T-cell (primary cell): ENCODE measurements at regions not wholly inside any gene's neighbourhood (a gene's known extent, or its start where the extent isn't known, plus 50 kb on each side); places are given as distances from the start of the nearest gene placed in this dataset.

Source experiments
- ATAC-seq, 4 experiments: fragments of 200-7000 bp in 3 of 4; fragments of 150-1000 bp in 1 of 4; cut with Tn5 transposase; replicated peaks in 1 of 4; 1 replicate in 3 of 4; 2 replicates in 1 of 4; pipeline ENCODE4 v1.10.0; 2021; ENCODE audit warnings: moderate library complexity in 3 of 4, mild to moderate bottlenecking in 2 of 4, moderate number of reproducible peaks in 1 of 4
- CTCF ChIA-PET, 2 donors: fragments of 300-600 bp; sonication (Branson Sonifier 250); formaldehyde crosslinking; loops; one replicate each; lab custom pipeline; 2022; ENCODE audit warnings: antibody characterized with exemption in 2 of 2; lab: Charles Lee
- POLR2A ChIA-PET, 2 donors: fragments of 300-600 bp; sonication (Branson Sonifier 250); formaldehyde crosslinking; loops; one replicate each; lab custom pipeline; 2022; ENCODE audit warnings: antibody characterized with exemption in 2 of 2; lab: Charles Lee
- DNase-seq, 35 experiments: peaks; one replicate each; pipeline versions ENCODE4 v3.0.0 to v3.0.0-alpha.2; 2013 to 2023
- H3K27ac ChIP-seq: one replicate; pipeline ENCODE4 v1.5.1; 2013; ENCODE audit warnings: low read length
- H3K27me3 ChIP-seq, 2 experiments: replicated peaks in 1 of 2; 1 replicate in 1 of 2; 2 replicates in 1 of 2; pipeline versions ENCODE4 v1.6.1 to v1.7.0; 2013; ENCODE audit warnings: low read length in 1 of 2, mixed read lengths in 1 of 2; ENCODE audit not compliant: control insufficient read depth in 2 of 2, insufficient read depth in 2 of 2; ENCODE audit errors: extremely low read depth in 1 of 2
- H3K36me3 ChIP-seq, 2 donors: 1 replicate in 1 of 2; 2 replicates in 1 of 2; pipeline versions ENCODE4 v1.6.1 to v1.7.0; 2013; ENCODE audit warnings: low read length in 1 of 2; ENCODE audit not compliant: control insufficient read depth in 2 of 2, insufficient read depth in 1 of 2; ENCODE audit errors: extremely low read depth in 1 of 2
- H3K4me1 ChIP-seq, 2 experiments: 1 replicate in 1 of 2; 2 replicates in 1 of 2; pipeline versions ENCODE4 v1.6.1 to v1.7.0; 2013; ENCODE audit warnings: low read length in 2 of 2, mixed read lengths in 1 of 2; ENCODE audit not compliant: insufficient read depth in 2 of 2, control insufficient read depth in 1 of 2; ENCODE audit errors: extremely low read depth in 1 of 2
- H3K4me3 ChIP-seq, 2 donors: 1 replicate in 1 of 2; 2 replicates in 1 of 2; pipeline versions ENCODE4 v1.5.1 to v1.7.0; 2013; ENCODE audit warnings: mild to moderate bottlenecking in 2 of 2, low read length in 1 of 2, moderate library complexity in 1 of 2; ENCODE audit not compliant: control insufficient read depth in 1 of 2; ENCODE audit errors: extremely low read depth in 1 of 2
- H3K9me3 ChIP-seq: 2 replicates; pipeline ENCODE4 v1.7.0; 2013
- H3K27ac Mint-ChIP-seq, 2 donors: one replicate each; pipeline ENCODE4 v1.8.0; 2020 to 2021; ENCODE audit warnings: mild to moderate bottlenecking in 2 of 2, mixed read lengths in 2 of 2
- H3K27me3 Mint-ChIP-seq, 2 donors: one replicate each; pipeline ENCODE4 v1.8.0; 2021 to 2022; ENCODE audit warnings: mixed read lengths in 2 of 2
- H3K36me3 Mint-ChIP-seq: one replicate; pipeline ENCODE4 v1.8.0; 2021; ENCODE audit warnings: mixed read lengths
- H3K4me1 Mint-ChIP-seq, 3 donors: one replicate each; pipeline ENCODE4 v1.8.0; 2020 to 2022; ENCODE audit warnings: mixed read lengths in 3 of 3, mild to moderate bottlenecking in 1 of 3
- H3K4me3 Mint-ChIP-seq, 3 donors: one replicate each; pipeline ENCODE4 v1.8.0; 2020 to 2022; ENCODE audit warnings: mild to moderate bottlenecking in 3 of 3, mixed read lengths in 3 of 3, moderate library complexity in 3 of 3
- H3K9me3 Mint-ChIP-seq, 3 donors: one replicate each; pipeline ENCODE4 v1.8.0; 2020 to 2022; ENCODE audit warnings: mixed read lengths in 3 of 3
- whole genome bisulfite sequencing: methylation state at CpG from one replicate; pipeline ENCODE4 v1.1.5; 2013; ENCODE audit warnings: missing lambda C conversion rate; ENCODE audit not compliant: insufficient coverage; 5-methylcytosine and 5-hydroxymethylcytosine counted together

DNA sequence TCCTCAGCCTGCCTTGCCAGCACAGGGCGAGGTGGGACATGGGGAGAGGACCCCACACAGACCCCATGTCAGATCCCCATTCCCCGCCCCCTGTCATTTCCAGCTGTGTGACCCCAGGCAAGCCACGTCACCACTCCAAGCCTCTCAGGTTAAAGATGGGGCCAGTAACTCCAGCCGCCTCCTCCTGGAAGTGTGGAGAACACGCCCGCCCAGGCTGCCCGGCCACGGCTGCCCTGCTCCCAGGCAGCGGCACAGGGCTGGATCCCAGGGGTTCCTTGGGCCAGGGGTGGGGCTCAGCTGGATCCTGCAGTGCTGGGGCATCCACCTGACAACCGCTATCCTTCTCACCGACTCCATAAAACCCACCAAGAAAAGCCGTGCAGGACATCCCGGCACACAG lies 86.1 kb downstream of the PDGFA start:
- DNase-seq (no peak), ATAC-seq (no peak)
- H3K36me3 ChIP-seq = no peaks in the 10 kb centered on the region
- Mint-ChIP-seq H3K27me3 (no peaks in the 10 kb centered on the region), H3K27ac (no peak overlapping the region), H3K36me3 (no peaks in the 10 kb centered on the region), H3K4me3 (no peak overlapping the region), H3K9me3 (no peaks in the 10 kb centered on the region), H3K4me1 (peaks cover 0 to 4% (median 0%) of the 10 kb centered on the region in 3 donors)
- no peak overlapping the region for H3K27ac ChIP-seq
- whole genome bisulfite sequencing = 86% methylated on average over 8 of the region's 13 CpGs
- peaks cover 0 to 9% of the 10 kb centered on the region in 2 experiments for H3K4me1 ChIP-seq
- peaks cover 0 to 19% of the 10 kb centered on the region in 2 experiments for H3K27me3 ChIP-seq
- CTCF ChIA-PET = no interaction called here
- POLR2A ChIA-PET = no interaction called here
- no peaks in the 10 kb centered on the region for H3K9me3 ChIP-seq
- H3K4me3 ChIP-seq = no peak overlapping the region

DNA sequence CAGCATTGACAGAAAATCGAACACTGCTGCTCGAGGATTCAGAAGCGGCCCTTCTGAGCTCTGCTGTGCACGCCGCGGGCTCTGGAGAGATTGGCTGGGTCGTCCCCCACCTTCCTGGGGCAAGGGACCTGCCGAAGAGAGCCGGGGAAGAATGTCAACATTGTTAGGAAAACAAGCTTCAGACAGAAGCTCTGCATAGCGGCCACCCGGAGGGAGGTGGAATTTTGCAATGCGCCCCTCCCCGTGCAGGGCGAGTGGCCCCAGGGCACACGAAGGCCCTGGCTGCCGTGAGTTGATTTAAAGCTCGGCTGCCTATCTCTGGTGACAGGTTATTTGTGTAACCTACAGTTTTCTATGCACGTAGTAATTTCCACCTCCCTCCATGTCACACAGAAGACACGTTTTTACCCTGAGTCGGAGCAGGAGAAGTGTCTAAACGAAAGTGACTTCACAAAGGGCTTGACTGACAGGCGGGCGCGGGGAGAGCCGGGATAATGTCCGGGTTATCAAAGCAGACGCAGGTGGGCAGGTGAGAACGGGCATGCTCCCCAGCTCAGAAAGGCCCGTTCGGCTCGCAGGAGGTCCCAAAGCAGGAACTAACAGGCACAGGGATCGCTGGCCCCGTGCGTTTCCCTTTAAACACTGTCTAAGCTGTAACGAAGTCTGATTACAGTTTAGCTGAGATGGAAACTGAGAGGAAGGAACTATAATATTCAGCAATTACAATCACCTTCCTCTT lies 84.6 kb downstream of the PDGFA start:
- Histone ChIP-seq H3K27ac (no peak overlapping the region), H3K36me3 (no peaks in the 10 kb centered on the region), H3K4me1 (peaks cover 0 to 9% of the 10 kb centered on the region in 2 experiments), H3K4me3 (peak overlapping the region in 1 of 2 donors; percentile 2), H3K9me3 (no peaks in the 10 kb centered on the region), H3K27me3 (peaks cover 0 to 19% of the 10 kb centered on the region in 2 experiments)
- peak in 2 of 35 experiments; percentile 17 for DNase-seq
- Mint-ChIP-seq H3K36me3 (no peaks in the 10 kb centered on the region), H3K4me1 (peaks cover 0 to 4% (median 0%) of the 10 kb centered on the region in 3 donors), H3K27ac (peak overlapping the region in 1 of 2 donors; percentile 48), H3K27me3 (no peaks in the 10 kb centered on the region), H3K9me3 (no peaks in the 10 kb centered on the region), H3K4me3 (peak overlapping the region in 2 of 3 donors; percentile 60 to 65)
- no peak for ATAC-seq
- 58% methylated on average over 25 of the region's 35 CpGs for WGBS
- POLR2A ChIA-PET = no interaction called here
- CTCF ChIA-PET = no interaction called here

GRCh38 chr7:435630-436366 lies 83.8 kb downstream of the PDGFA start:
- no peaks in the 10 kb centered on the region for H3K36me3 ChIP-seq
- H3K27ac Mint-ChIP-seq = no peak overlapping the region
- H3K36me3 Mint-ChIP-seq = no peaks in the 10 kb centered on the region
- ATAC-seq = no peak
- peaks cover 0 to 9% of the 10 kb centered on the region in 2 experiments for H3K4me1 ChIP-seq
- H3K27me3 ChIP-seq = peaks cover 0 to 19% of the 10 kb centered on the region in 2 experiments
- DNase-seq = no peak
- H3K4me3 ChIP-seq = no peak overlapping the region
- CTCF ChIA-PET = no interaction called here
- POLR2A ChIA-PET = no interaction called here
- no peaks in the 10 kb centered on the region for H3K9me3 Mint-ChIP-seq
- H3K9me3 ChIP-seq = no peaks in the 10 kb centered on the region
- peaks cover 0 to 4% (median 0%) of the 10 kb centered on the region in 3 donors for H3K4me1 Mint-ChIP-seq
- WGBS = 87% methylated on average over 24 of the region's 28 CpGs
- no peaks in the 10 kb centered on the region for H3K27me3 Mint-ChIP-seq
- H3K27ac ChIP-seq = no peak overlapping the region
- peak overlapping the region in 1 of 3 donors; percentile 65 for H3K4me3 Mint-ChIP-seq

- Histone ChIP-seq H3K4me1 (peaks cover 0 to 9% of the 10 kb centered on the region in 2 experiments), H3K27me3 (peaks cover 0 to 19% of the 10 kb centered on the region in 2 experiments), H3K36me3 (no peaks in the 10 kb centered on the region), H3K9me3 (no peaks in the 10 kb centered on the region), H3K27ac (no peak overlapping the region), H3K4me3 (no peak overlapping the region)
- POLR2A ChIA-PET = no interaction called here
- no peaks in the 10 kb centered on the region for H3K27me3 Mint-ChIP-seq
- ATAC-seq = no peak
- 77% methylated on average over 23 of the region's 33 CpGs for WGBS
- H3K36me3 Mint-ChIP-seq = no peaks in the 10 kb centered on the region
- DNase-seq = no peak
- no peaks in the 10 kb centered on the region for H3K9me3 Mint-ChIP-seq
- CTCF ChIA-PET = no interaction called here
- H3K27ac Mint-ChIP-seq = no peak overlapping the region
- H3K4me3 Mint-ChIP-seq = no peak overlapping the region
- peaks cover 0 to 4% (median 0%) of the 10 kb centered on the region in 3 donors for H3K4me1 Mint-ChIP-seq
Measured at GRCh38 chr7:436367-437128, 83.1 kb downstream of the PDGFA start.

GRCh38 chr7:437329-438251 lies 82.1 kb downstream of the PDGFA start:
- ATAC-seq (no peak), DNase-seq (no peak)
- ChIA-PET CTCF (no interaction called here), POLR2A (no interaction called here)
- H3K27me3 Mint-ChIP-seq = no peaks in the 10 kb centered on the region
- no peaks in the 10 kb centered on the region for H3K36me3 Mint-ChIP-seq
- Histone ChIP-seq H3K27me3 (peaks cover 0 to 18% of the 10 kb centered on the region in 2 experiments), H3K27ac (no peak overlapping the region), H3K4me1 (peaks cover 0 to 9% of the 10 kb centered on the region in 2 experiments), H3K4me3 (no peak overlapping the region), H3K9me3 (no peaks in the 10 kb centered on the region), H3K36me3 (no peaks in the 10 kb centered on the region)
- H3K4me1 Mint-ChIP-seq = peaks cover 0 to 4% (median 0%) of the 10 kb centered on the region in 3 donors
- WGBS = 86% methylated on average over 36 of the region's 43 CpGs
- no peaks in the 10 kb centered on the region for H3K9me3 Mint-ChIP-seq
- no peak overlapping the region for H3K27ac Mint-ChIP-seq
- H3K4me3 Mint-ChIP-seq = no peak overlapping the region
